Breast epithelium (tissue), 4 donors: ENCODE measurements at regions not wholly inside any gene's neighbourhood (a gene's known extent, or its start where the extent isn't known, plus 50 kb on each side); places are given as distances from the start of the nearest gene placed in this dataset.

Source experiments
- DNase-seq, 2 donors: peaks; one replicate each; pipeline ENCODE4 v3.0.0-alpha.2; 2019; ENCODE audit warnings: low spot score in 2 of 2
- H3K27ac ChIP-seq, 2 donors: fragments of 200-600 bp; sonication (generic) in 1 of 2; one replicate each; pipeline ENCODE4 v1.5.1; 2016 to 2019; ENCODE audit warnings: mild to moderate bottlenecking in 1 of 2
- H3K27me3 ChIP-seq, 2 donors: fragments of 200-600 bp; sonication (generic) in 1 of 2; one replicate each; pipeline versions ENCODE4 v1.5.1 to v1.6.0; 2017 to 2019; ENCODE audit warnings: control low read depth in 1 of 2, mild to moderate bottlenecking in 1 of 2
- H3K36me3 ChIP-seq: fragments of 200-600 bp; one replicate; pipeline ENCODE4 v1.5.1; 2019
- H3K4me1 ChIP-seq, 2 donors: fragments of 200-600 bp; sonication (generic); one replicate each; pipeline ENCODE4 v1.5.1; 2016 to 2019; ENCODE audit warnings: control low read depth in 1 of 2
- H3K4me3 ChIP-seq, 3 donors: fragments of 200-600 bp; sonication (generic); 1 replicate in 2 of 3; 2 replicates in 1 of 3; pipeline ENCODE4 v1.5.1; 2016 to 2019; ENCODE audit warnings: mild to moderate bottlenecking in 3 of 3, moderate library complexity in 2 of 3
- H3K9me3 ChIP-seq, 2 donors: fragments of 200-600 bp; sonication (generic) in 1 of 2; one replicate each; pipeline ENCODE4 v1.5.1; 2016 to 2019; ENCODE audit warnings: control low read depth in 1 of 2
- CTCF ChIP-seq, 3 donors: fragments of 450-650 bp; IDR thresholded peaks; one replicate each; pipeline ENCODE4 v1.5.1; 2016 to 2017; ENCODE audit warnings: antibody characterized with exemption in 3 of 3, mild to moderate bottlenecking in 3 of 3, moderate library complexity in 3 of 3
- POLR2A ChIP-seq: fragments of 450-650 bp; IDR thresholded peaks from one replicate; pipeline ENCODE4 v1.6.1; 2016; ENCODE audit warnings: antibody characterized with exemption, mild to moderate bottlenecking, moderate library complexity
- POLR2AphosphoS5 ChIP-seq, 3 donors: sonication (generic); formaldehyde crosslinking; IDR thresholded peaks; one replicate each; pipeline ENCODE4 v1.6.1; 2017; ENCODE audit warnings: antibody characterized with exemption in 3 of 3
- intact Hi-C: fragments of 100-400 bp; cut with DNase I; formaldehyde crosslinking; loops from one replicate; pipeline ENCODE4 v1.15.1; 2023; ENCODE audit warnings: low total_unique reads

GRCh38 chr5:164721656-164722055, 1216.2 kb downstream of the MAT2B start:
- H3K27me3 ChIP-seq: no peaks in the 10 kb centered on the region
- intact Hi-C loops: no loop called here
- TF ChIP-seq CTCF (IDR thresholded peaks at IDR 0.05) (no peak), POLR2AphosphoS5 (IDR thresholded peaks at IDR 0.05) (no peak), POLR2A (no peak)
- no peak overlapping the region for H3K4me3 ChIP-seq
- no peaks in the 10 kb centered on the region for H3K4me1 ChIP-seq
- no peaks in the 10 kb centered on the region for H3K9me3 ChIP-seq
- DNase-seq: no peak
- no peak overlapping the region for H3K27ac ChIP-seq
- no peaks in the 10 kb centered on the region for H3K36me3 ChIP-seq

GRCh38 chr5:164722702-164723101, 1217.3 kb downstream of the MAT2B start:
- Histone ChIP-seq H3K9me3 (no peaks in the 10 kb centered on the region), H3K4me3 (no peak overlapping the region), H3K36me3 (no peaks in the 10 kb centered on the region), H3K27me3 (no peaks in the 10 kb centered on the region), H3K27ac (no peak overlapping the region), H3K4me1 (no peaks in the 10 kb centered on the region)
- no peak for DNase-seq
- intact Hi-C loops: no loop called here
- TF ChIP-seq CTCF (IDR thresholded peaks at IDR 0.05) (no peak), POLR2AphosphoS5 (IDR thresholded peaks at IDR 0.05) (no peak), POLR2A (no peak)

GRCh38 chr5:164727012-164727411, 1221.6 kb downstream of the MAT2B start:
- Histone ChIP-seq H3K9me3 (no peaks in the 10 kb centered on the region), H3K36me3 (no peaks in the 10 kb centered on the region), H3K27ac (no peak overlapping the region), H3K4me1 (no peaks in the 10 kb centered on the region), H3K27me3 (no peaks in the 10 kb centered on the region), H3K4me3 (no peak overlapping the region)
- intact Hi-C loops: no loop called here
- DNase-seq: no peak
- TF ChIP-seq CTCF (IDR thresholded peaks at IDR 0.05) (no peak), POLR2A (no peak), POLR2AphosphoS5 (IDR thresholded peaks at IDR 0.05) (no peak)

GRCh38 chr5:164728733-164729132, 1223.3 kb downstream of the MAT2B start:
- no peaks in the 10 kb centered on the region for H3K4me1 ChIP-seq
- no peaks in the 10 kb centered on the region for H3K27me3 ChIP-seq
- no peak for DNase-seq
- H3K27ac ChIP-seq: no peak overlapping the region
- no peak overlapping the region for H3K4me3 ChIP-seq
- H3K9me3 ChIP-seq: no peaks in the 10 kb centered on the region
- intact Hi-C loops: no loop called here
- H3K36me3 ChIP-seq: no peaks in the 10 kb centered on the region
- no peak for TF ChIP-seq POLR2A
- TF ChIP-seq POLR2AphosphoS5 (IDR thresholded peaks at IDR 0.05): no peak
- TF ChIP-seq CTCF (IDR thresholded peaks at IDR 0.05): no peak

GRCh38 chr5:164735334-164735733, 1229.9 kb downstream of the MAT2B start:
- DNase-seq: no peak
- H3K4me1 ChIP-seq: no peaks in the 10 kb centered on the region
- TF ChIP-seq CTCF (IDR thresholded peaks at IDR 0.05) (no peak), POLR2A (no peak), POLR2AphosphoS5 (IDR thresholded peaks at IDR 0.05) (no peak)
- no peaks in the 10 kb centered on the region for H3K36me3 ChIP-seq
- H3K27ac ChIP-seq: no peak overlapping the region
- intact Hi-C loops: no loop called here
- H3K9me3 ChIP-seq: no peaks in the 10 kb centered on the region
- no peak overlapping the region for H3K4me3 ChIP-seq
- H3K27me3 ChIP-seq: no peaks in the 10 kb centered on the region
